Caco-2 (cell line): ENCODE measurements at regions not wholly inside any gene's neighbourhood (a gene's known extent, or its start where the extent isn't known, plus 50 kb on each side); places are given as distances from the start of the nearest gene placed in this dataset.

Source experiments
- BruUV-seq: library from RNA; stranded (reverse); fragments of 400-500 nt; replicated peaks from 2 replicates; lab custom pipeline; 2021; lab: Mats Ljungman, UMichigan
- CTCF ChIA-PET: fragments of 300-600 bp; sonication (Branson Sonifier 250); formaldehyde crosslinking; loops from one replicate; lab custom pipeline; 2022; ENCODE audit warnings: antibody characterized with exemption; lab: Charles Lee
- POLR2A ChIA-PET: fragments of 300-600 bp; sonication (Branson Sonifier 250); formaldehyde crosslinking; loops from one replicate; lab custom pipeline; 2022; ENCODE audit warnings: antibody characterized with exemption; lab: Charles Lee
- DNase-seq, 2 experiments: peaks; one replicate each; pipeline versions ENCODE4 v3.0.0 to v3.0.0-alpha.2; 2020 to 2022
- H3K27me3 ChIP-seq: replicated peaks from 2 replicates; pipeline ENCODE4 v1.6.0; 2011; ENCODE audit warnings: low read length; ENCODE audit not compliant: control insufficient read depth, insufficient read depth
- H3K36me3 ChIP-seq: 2 replicates; pipeline ENCODE4 v1.5.1; 2011; ENCODE audit warnings: low read length; ENCODE audit not compliant: control insufficient read depth, insufficient read depth
- H3K4me1 ChIP-seq: fragments of 250-450 bp; sonication (Bioruptor Pico); 2 replicates; pipeline ENCODE4 v1.5.1; 2020; ENCODE audit warnings: mild to moderate bottlenecking
- H3K4me3 ChIP-seq: 2 replicates; pipeline ENCODE4 v1.5.1; 2011; ENCODE audit warnings: low read depth, mild to moderate bottlenecking, control low read depth, low read length
- H3K9me3 ChIP-seq: fragments of 250-450 bp; sonication (Bioruptor Pico); 2 replicates; pipeline ENCODE4 v1.5.1; 2020; ENCODE audit warnings: mild to moderate bottlenecking, moderate library complexity
- H3K27ac Mint-ChIP-seq: one replicate; pipeline ENCODE4 v1.8.0; 2022; ENCODE audit warnings: mixed read lengths; ENCODE audit not compliant: unreplicated experiment
- H3K27me3 Mint-ChIP-seq: one replicate; pipeline ENCODE4 v1.8.0; 2022; ENCODE audit warnings: mixed read lengths; ENCODE audit not compliant: insufficient read depth, unreplicated experiment
- H3K36me3 Mint-ChIP-seq: one replicate; pipeline ENCODE4 v1.8.0; 2022; ENCODE audit warnings: mild to moderate bottlenecking, mixed read lengths; ENCODE audit not compliant: insufficient read depth, unreplicated experiment
- H3K4me1 Mint-ChIP-seq: one replicate; pipeline ENCODE4 v1.8.0; 2022; ENCODE audit warnings: low read depth, mixed read lengths; ENCODE audit not compliant: unreplicated experiment
- H3K4me3 Mint-ChIP-seq: one replicate; pipeline ENCODE4 v1.8.0; 2022; ENCODE audit warnings: mild to moderate bottlenecking, moderate library complexity, mixed read lengths; ENCODE audit not compliant: unreplicated experiment
- H3K9me3 Mint-ChIP-seq: one replicate; pipeline ENCODE4 v1.8.0; 2022; ENCODE audit warnings: mixed read lengths; ENCODE audit not compliant: unreplicated experiment
- intact Hi-C: fragments of 100-400 bp; cut with micrococcal nuclease; formaldehyde crosslinking; loops from one replicate; pipeline ENCODE4 v1.10.0; 2022; ENCODE audit not compliant: unreplicated experiment
- TF ChIP-seq, protein P1 (sequence below), 2 experiments: fragments of 200-600 bp in 1 of 2; IDR thresholded peaks; 1 replicate in 1 of 2; 2 replicates in 1 of 2; pipeline versions ENCODE4 v1.5.1 to v1.8.0; 2011 to 2022; ENCODE audit warnings: antibody characterized with exemption in 1 of 2, control low read depth in 1 of 2, inconsistent platforms in 1 of 2, low read depth in 1 of 2, low read length in 1 of 2, mild to moderate bottlenecking in 1 of 2, moderate library complexity in 1 of 2; ENCODE audit not compliant: insufficient read depth in 1 of 2, severe bottlenecking in 1 of 2, unreplicated experiment in 1 of 2

DNA sequence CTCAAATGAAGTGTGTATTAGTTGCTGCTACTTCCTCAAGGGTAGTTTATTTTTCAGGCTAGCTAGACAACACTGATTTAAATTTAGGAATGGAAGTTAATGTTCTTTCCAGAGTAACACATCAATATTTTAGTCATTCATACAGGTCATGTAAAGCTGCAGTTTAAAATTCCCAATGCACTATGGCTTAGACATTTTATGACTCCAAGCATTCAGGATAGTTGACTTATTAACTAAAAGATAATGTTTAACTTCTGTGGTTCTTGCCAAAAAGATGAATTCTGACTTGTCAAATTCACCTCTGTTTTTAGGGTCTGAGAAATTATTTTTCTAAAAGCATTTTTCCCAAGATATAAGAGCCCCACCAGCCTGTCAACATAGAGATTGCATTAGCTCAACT is 131.9 kb downstream of the TFPI2 start:
- Mint-ChIP-seq H3K27me3 (no peaks in the 10 kb centered on the region), H3K4me1 (no peaks in the 10 kb centered on the region), H3K36me3 (no peaks in the 10 kb centered on the region), H3K27ac (no peak overlapping the region), H3K4me3 (no peak overlapping the region), H3K9me3 (no peaks in the 10 kb centered on the region)
- CTCF ChIA-PET = no interaction called here
- H3K27me3 ChIP-seq = no peaks in the 10 kb centered on the region
- H3K4me3 ChIP-seq = no peak overlapping the region
- TF ChIP-seq, protein P1, sequence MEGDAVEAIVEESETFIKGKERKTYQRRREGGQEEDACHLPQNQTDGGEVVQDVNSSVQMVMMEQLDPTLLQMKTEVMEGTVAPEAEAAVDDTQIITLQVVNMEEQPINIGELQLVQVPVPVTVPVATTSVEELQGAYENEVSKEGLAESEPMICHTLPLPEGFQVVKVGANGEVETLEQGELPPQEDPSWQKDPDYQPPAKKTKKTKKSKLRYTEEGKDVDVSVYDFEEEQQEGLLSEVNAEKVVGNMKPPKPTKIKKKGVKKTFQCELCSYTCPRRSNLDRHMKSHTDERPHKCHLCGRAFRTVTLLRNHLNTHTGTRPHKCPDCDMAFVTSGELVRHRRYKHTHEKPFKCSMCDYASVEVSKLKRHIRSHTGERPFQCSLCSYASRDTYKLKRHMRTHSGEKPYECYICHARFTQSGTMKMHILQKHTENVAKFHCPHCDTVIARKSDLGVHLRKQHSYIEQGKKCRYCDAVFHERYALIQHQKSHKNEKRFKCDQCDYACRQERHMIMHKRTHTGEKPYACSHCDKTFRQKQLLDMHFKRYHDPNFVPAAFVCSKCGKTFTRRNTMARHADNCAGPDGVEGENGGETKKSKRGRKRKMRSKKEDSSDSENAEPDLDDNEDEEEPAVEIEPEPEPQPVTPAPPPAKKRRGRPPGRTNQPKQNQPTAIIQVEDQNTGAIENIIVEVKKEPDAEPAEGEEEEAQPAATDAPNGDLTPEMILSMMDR (IDR thresholded peaks at IDR 0.05; ENCODE audit: insufficient read depth in 1 of 2, low read depth in 1 of 2, low read length in 1 of 2, severe bottlenecking in 1 of 2, unreplicated experiment in 1 of 2) = no peak
- 0 out of 2 replicates have a peak, but pooled peaks cover 4% of the 10 kb centered on the region for H3K4me1 ChIP-seq
- POLR2A ChIA-PET = no interaction called here
- intact Hi-C loops = no loop called here
- no peak for DNase-seq
- no TSS peak for BruUV-seq
- H3K36me3 ChIP-seq = no peaks in the 10 kb centered on the region
- H3K9me3 ChIP-seq = no peaks in the 10 kb centered on the region

DNA sequence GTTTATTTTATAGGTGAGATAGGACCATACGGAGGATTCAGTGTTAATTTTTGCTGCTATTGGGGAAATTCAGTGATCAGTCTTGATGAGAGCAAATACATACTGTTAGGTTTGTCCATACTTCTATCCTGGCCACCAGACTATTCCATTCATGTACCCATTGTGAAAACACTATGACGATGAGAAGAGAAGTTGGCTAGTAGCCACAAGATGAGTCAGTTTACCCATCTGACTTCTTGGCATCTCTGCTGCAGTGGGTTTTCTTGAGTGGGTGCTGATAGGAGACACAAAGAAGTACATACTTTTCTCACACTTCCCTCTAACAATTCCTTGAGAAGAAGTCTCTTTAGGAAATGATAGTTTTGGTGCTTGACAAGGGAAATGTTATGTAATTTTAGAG is 133.1 kb downstream of the TFPI2 start:
- H3K36me3 Mint-ChIP-seq = no peaks in the 10 kb centered on the region
- no TSS peak for BruUV-seq
- H3K9me3 Mint-ChIP-seq = no peaks in the 10 kb centered on the region
- TF ChIP-seq, protein P1 (IDR thresholded peaks at IDR 0.05; ENCODE audit: insufficient read depth in 1 of 2, low read depth in 1 of 2, low read length in 1 of 2, severe bottlenecking in 1 of 2, unreplicated experiment in 1 of 2) = no peak
- H3K36me3 ChIP-seq = no peaks in the 10 kb centered on the region
- H3K27ac Mint-ChIP-seq = no peak overlapping the region
- H3K4me3 ChIP-seq = no peak overlapping the region
- intact Hi-C loops = no loop called here
- ChIA-PET POLR2A (no interaction called here), CTCF (no interaction called here)
- H3K4me1 Mint-ChIP-seq = no peaks in the 10 kb centered on the region
- H3K4me3 Mint-ChIP-seq = no peak overlapping the region
- no peaks in the 10 kb centered on the region for H3K27me3 Mint-ChIP-seq
- H3K4me1 ChIP-seq = 0 out of 2 replicates have a peak, but pooled peaks cover 4% of the 10 kb centered on the region
- no peaks in the 10 kb centered on the region for H3K27me3 ChIP-seq
- no peak for DNase-seq
- no peaks in the 10 kb centered on the region for H3K9me3 ChIP-seq

DNA sequence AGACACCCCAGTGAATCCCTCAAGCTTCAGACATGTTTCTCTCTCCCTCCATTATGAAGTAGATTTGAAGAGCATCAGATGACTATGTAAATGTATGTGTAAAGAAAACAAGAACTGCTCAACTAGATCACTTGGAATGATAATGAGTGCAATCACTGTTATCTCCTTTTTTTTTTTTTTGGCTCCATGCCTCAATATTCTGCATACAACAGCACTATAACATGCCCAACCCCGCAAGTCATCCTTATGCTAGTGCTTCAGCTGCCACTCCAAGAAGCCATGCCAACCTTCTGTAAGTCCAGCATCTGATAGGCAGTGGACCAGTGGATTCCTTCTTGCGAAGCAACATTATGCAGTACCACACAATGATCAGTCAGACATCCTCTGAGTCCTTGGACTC is 133.7 kb downstream of the TFPI2 start:
- DNase-seq = no peak
- H3K36me3 Mint-ChIP-seq = no peaks in the 10 kb centered on the region
- ChIA-PET CTCF (no interaction called here), POLR2A (no interaction called here)
- Histone ChIP-seq H3K36me3 (no peaks in the 10 kb centered on the region), H3K27me3 (no peaks in the 10 kb centered on the region), H3K4me3 (no peak overlapping the region), H3K4me1 (0 out of 2 replicates have a peak, but pooled peaks cover 4% of the 10 kb centered on the region), H3K9me3 (no peaks in the 10 kb centered on the region)
- no peak overlapping the region for H3K4me3 Mint-ChIP-seq
- no TSS peak for BruUV-seq
- TF ChIP-seq, protein P1 (IDR thresholded peaks at IDR 0.05; ENCODE audit: insufficient read depth in 1 of 2, low read depth in 1 of 2, low read length in 1 of 2, severe bottlenecking in 1 of 2, unreplicated experiment in 1 of 2) = no peak
- H3K27me3 Mint-ChIP-seq = no peaks in the 10 kb centered on the region
- H3K27ac Mint-ChIP-seq = no peak overlapping the region
- intact Hi-C loops = no loop called here
- no peaks in the 10 kb centered on the region for H3K4me1 Mint-ChIP-seq
- no peaks in the 10 kb centered on the region for H3K9me3 Mint-ChIP-seq
